NCI-H69 (cell line): ENCODE measurements at regions not wholly inside any gene's neighbourhood (a gene's known extent, or its start where the extent isn't known, plus 50 kb on each side); places are given as distances from the start of the nearest gene placed in this dataset.
A peak's percentile ranks its signal among the peaks of the same experiment; 100 is the strongest.

Experiments used
- DNase-seq: peaks from one replicate; lab custom pipeline; 2025; lab: John Stamatoyannopoulos, UW

- DNase-seq: no peak
These were observed 186.7 kb upstream of the VEGFC start for GRCh38 chr4:176979416-176979815.

GRCh38 chr4:176981074-176981473, 188.4 kb upstream of the VEGFC start:
- DNase-seq: peak; percentile 19

GRCh38 chr4:176981551-176981950, 188.8 kb upstream of the VEGFC start:
- DNase-seq: no peak

GRCh38 chr4:176988226-176988625, 195.5 kb upstream of the VEGFC start:
- DNase-seq: peak; percentile 83

GRCh38 chr4:176989186-176989585, 196.5 kb upstream of the VEGFC start:
- no peak for DNase-seq

- peak; percentile 91 for DNase-seq
These were observed 207.3 kb upstream of the VEGFC start for GRCh38 chr4:176999935-177000543.

GRCh38 chr4:177001271-177002175, 208.8 kb upstream of the VEGFC start:
- DNase-seq: peak; percentile 16

- no peak for DNase-seq
These were observed 213.0 kb upstream of the VEGFC start for GRCh38 chr4:177005674-177006230.

DNA sequence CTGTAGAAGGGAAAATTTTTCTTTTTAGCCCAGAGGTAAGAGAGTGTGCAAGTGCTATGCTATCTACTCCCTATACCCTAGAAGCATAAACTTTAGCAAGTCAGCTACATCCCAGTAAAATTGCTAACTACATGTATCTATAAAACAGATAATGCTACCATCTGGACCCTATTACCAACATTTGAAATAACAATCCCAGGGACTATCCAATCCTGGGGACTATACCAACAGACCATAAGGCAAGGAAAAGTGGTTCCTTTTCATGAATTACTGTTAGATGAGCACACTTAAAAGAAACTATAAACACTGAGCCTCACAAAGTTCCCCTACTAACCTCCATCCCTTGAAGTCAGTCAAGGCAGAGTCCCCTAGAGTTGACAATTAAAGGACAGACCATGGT, 213.6 kb upstream of the VEGFC start:
- DNase-seq: no peak

GRCh38 chr4:177008071-177008835, 215.5 kb upstream of the VEGFC start:
- no peak for DNase-seq

- DNase-seq: no peak
These were observed 216.2 kb upstream of the VEGFC start for GRCh38 chr4:177008836-177009501.

DNA sequence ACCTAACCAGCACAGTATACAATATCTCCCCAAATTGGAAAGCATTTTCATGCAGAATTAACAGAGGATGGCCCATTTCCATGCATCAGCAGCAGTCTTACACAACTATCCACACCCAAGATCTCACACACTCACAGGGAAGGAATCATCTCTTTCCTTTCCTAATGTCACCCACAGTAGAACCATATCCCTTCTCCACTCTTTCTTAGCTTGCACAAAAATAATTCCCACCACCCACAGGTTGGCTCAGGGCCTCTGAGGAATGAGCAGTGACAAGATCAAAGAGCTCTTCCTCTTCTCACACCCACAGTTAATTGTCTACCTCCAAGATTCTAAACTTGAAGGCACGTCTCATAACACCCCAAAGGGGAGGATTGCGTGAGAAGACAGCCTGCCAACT, 217.7 kb upstream of the VEGFC start:
- DNase-seq: no peak

DNA sequence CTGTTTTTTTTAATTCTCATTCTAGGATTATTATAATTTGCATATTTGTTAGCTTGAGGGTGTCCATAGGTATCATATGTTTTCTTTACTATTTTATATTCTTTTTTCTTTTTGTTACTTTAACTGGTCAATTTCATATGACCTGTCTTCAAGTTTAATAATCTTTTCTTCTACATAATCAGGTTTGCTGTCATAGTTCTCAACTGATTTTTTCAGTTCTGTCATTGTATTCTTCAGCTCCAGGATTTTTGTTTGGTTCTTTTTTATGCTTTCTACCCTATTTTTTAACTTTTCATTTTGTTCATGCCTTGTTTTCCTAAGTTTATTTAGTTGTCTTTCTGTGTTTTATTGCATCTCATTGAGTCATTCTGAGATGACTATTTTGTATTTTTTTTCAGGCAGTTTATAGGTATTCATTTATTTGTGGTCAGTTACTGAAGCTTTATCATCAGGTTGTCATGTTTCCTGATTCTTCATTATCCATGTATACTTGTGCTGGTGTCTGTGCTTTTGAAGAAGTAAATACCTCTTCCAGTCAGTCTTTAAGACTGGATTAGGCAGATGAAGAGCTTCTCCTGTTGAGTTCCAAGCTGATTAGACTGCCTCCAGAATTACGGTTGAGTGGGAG, 220.3 kb upstream of the VEGFC start:
- no peak for DNase-seq

DNA sequence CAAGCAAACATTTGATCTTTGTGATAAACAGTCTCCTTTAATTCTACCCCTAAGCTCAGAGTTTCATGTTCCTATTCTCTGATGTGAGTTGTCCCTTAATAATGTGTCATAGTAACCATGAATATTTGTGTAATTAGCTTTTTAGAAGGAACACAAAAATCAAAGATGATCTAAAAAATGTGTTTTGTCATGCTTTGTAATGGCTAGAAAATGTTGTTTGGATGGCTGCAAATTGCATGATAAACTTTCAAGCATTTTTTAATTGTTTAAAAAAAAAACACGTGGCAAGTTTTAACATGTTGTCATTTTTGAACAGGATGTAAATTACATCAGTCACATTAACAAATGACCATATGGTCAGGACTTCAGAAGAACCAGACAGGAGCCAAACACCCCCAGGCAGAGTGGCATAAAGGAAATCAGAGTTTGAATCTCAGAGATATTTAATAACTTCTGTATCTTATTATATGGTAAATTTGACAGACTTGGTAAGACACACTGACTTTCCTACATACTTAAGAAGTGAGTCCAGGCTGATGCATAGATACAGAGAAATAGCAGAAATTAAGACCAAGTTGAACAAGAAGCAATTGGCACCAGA, 223.9 kb upstream of the VEGFC start:
- DNase-seq: peak; percentile 76

- DNase-seq: no peak
These were observed 231.2 kb upstream of the VEGFC start for GRCh38 chr4:177023951-177024350.

- no peak for DNase-seq
These were observed 239.6 kb upstream of the VEGFC start for GRCh38 chr4:177032341-177032740.

DNA sequence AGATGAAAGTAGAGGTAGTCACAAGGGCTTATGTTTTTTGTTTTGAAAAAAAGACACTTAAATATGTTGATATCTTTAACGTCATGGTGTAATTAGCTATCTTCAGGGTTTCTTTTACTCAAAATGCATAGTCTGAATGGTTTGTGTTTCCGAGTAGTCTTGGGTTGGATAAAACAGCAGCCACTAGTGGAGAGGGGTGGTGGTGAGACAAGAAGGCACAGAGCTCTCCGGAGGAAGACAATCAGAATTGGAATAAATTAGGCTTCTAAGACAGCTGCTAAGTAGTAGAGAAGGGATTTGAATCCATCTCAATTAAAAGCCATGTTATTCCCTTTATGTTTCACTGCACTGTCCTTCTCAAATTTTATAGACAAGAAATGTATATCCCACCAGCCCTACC, 240.4 kb upstream of the VEGFC start:
- no peak for DNase-seq

DNA sequence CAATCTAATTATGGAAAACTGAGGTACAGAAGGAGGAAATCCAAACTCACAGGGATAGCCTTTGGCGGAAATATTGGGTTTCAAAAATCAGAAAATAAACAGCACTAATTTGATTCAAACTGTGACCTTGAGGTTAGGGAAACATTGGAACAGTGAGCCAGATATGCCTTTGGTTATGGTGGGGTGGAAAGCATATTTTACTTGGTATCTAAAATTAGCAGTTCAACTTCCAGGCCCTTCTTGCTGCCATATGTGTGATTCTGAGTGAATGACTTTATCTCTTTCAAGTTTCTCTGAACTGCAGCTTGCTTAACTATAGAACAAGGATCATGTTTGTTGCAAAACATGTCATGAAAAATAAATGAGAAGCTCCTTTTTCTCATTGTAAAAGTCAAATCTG, 240.9 kb upstream of the VEGFC start:
- no peak for DNase-seq

DNA sequence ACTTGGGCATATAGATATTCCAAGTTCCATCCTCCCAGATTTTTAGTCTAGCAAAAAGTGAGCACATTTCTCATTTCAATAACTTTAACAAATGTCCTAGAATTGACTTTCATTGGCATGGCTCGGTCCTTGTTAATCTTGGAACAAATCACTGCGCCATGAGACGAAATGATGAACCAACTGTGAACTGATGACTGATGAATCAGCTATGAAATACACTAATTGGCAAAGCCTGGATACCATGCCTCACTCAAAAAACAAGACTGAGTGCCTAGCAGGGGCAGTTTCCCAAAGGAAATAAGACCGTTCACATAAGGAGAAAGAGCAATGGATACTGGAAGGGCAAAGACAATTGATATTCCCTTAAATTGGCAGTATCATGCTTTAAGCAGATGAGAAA, 248.6 kb upstream of the VEGFC start:
- no peak for DNase-seq

DNA sequence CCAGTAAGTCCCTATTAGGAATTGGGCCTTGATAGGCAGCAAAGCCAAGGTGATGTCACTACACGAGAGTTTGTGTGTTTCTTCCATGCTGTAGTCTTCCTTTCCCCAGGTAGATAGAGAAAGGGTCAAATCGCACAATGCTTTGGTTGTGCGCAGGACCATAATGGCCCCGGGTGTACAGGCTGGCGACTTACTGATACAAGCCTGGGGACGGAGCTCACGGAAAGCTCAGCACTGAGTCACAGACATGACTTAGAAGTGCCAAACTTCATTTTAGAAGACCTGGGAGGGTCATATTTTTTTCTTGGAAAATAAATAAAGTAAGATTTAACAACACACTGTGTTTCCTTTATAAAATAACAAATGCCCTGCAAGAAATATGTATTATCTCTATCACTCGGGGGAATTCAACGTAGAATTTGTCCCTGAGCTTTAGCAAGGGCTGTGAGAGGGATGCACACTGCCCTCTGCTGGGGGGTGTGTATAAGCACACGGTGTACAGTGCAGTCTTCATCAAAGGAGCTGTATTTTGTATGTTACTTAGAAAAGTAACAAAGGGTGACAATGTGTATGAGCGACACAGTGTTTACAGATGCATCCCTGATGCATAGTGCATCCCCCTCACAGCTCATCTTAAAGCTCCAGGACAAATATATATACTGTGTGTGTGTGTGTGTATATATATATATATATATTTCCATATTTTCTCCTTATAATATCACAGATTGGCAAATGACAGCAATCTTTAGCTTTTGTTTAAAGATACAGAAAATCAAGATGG, 254.5 kb upstream of the VEGFC start:
- peak; percentile 71 for DNase-seq
